ENCODE measurements at regions not wholly inside any gene's neighbourhood (a gene's known extent, or its start where the extent isn't known, plus 50 kb on each side); places are given as distances from the start of the nearest gene placed in this dataset.

- TF ChIP-seq KDM1A (IDR thresholded peaks at IDR 0.05; ENCODE audit: borderline replicate concordance, low read length) (no peak), CHD1 (IDR thresholded peaks at IDR 0.05; ENCODE audit: low read depth, low read length) (no peak), KDM5A (IDR thresholded peaks at IDR 0.05; ENCODE audit: low read length) (no peak), SRF (IDR thresholded peaks at IDR 0.05; ENCODE audit: low read depth, low read length) (no peak), POLR2AphosphoS5 (IDR thresholded peaks at IDR 0.05; ENCODE audit: low read depth, low read length) (no peak), RAD21 (IDR thresholded peaks at IDR 0.05 in 1 of 2, conservative IDR thresholded peaks at IDR 0.05 in 1 of 2; ENCODE audit: low read depth in 2 of 2, low read length in 2 of 2) (no peak)
Measured at GRCh38 chr2:13576406-13577036, 859.8 kb downstream of the TRIB2 start (continued).

Data from H1 (cell line).